ENCODE measurements at regions not wholly inside any gene's neighbourhood (a gene's known extent, or its start where the extent isn't known, plus 50 kb on each side); places are given as distances from the start of the nearest gene placed in this dataset.

GRCh38 chr15:39332846-39333245, 248.0 kb upstream of the THBS1 start:
- no peak overlapping the region; a peak in 1 of 6 replicates for H3K27ac ChIP-seq
- H3K4me2 ChIP-seq = no peak overlapping the region
- WGBS (ENCODE audit: missing lambda C conversion rate) = 73% methylated on average over 5 of the region's 5 CpGs
- no peaks in the 10 kb centered on the region for H3K4me1 ChIP-seq
- CTCF ChIA-PET = interaction anchor here (1.5 kb wide), 1 partner anchor 18 kb away, joined by 3 read pairs; no protein-coding TSS in a partner anchor
- no peak for TF ChIP-seq JUNB (IDR thresholded peaks at IDR 0.05)
- no peak for TF ChIP-seq NFE2L2 (conservative IDR thresholded peaks at IDR 0.05; ENCODE audit: low read length)
- no peak for TF ChIP-seq FOSL2 (IDR thresholded peaks at IDR 0.05)
- no peak for TF ChIP-seq FOSL2 (CRISPR knock-in tag; IDR thresholded peaks at IDR 0.05)
- TF ChIP-seq TFCP2L1 (CRISPR knock-in tag; IDR thresholded peaks at IDR 0.05) = no peak
- no peak for TF ChIP-seq NPAS2 (CRISPR knock-in tag; IDR thresholded peaks at IDR 0.05; ENCODE audit: borderline replicate concordance)
- TF ChIP-seq HOXB13 (CRISPR knock-in tag; IDR thresholded peaks at IDR 0.05; ENCODE audit: low read depth) = no peak
- TF ChIP-seq, protein P1, sequence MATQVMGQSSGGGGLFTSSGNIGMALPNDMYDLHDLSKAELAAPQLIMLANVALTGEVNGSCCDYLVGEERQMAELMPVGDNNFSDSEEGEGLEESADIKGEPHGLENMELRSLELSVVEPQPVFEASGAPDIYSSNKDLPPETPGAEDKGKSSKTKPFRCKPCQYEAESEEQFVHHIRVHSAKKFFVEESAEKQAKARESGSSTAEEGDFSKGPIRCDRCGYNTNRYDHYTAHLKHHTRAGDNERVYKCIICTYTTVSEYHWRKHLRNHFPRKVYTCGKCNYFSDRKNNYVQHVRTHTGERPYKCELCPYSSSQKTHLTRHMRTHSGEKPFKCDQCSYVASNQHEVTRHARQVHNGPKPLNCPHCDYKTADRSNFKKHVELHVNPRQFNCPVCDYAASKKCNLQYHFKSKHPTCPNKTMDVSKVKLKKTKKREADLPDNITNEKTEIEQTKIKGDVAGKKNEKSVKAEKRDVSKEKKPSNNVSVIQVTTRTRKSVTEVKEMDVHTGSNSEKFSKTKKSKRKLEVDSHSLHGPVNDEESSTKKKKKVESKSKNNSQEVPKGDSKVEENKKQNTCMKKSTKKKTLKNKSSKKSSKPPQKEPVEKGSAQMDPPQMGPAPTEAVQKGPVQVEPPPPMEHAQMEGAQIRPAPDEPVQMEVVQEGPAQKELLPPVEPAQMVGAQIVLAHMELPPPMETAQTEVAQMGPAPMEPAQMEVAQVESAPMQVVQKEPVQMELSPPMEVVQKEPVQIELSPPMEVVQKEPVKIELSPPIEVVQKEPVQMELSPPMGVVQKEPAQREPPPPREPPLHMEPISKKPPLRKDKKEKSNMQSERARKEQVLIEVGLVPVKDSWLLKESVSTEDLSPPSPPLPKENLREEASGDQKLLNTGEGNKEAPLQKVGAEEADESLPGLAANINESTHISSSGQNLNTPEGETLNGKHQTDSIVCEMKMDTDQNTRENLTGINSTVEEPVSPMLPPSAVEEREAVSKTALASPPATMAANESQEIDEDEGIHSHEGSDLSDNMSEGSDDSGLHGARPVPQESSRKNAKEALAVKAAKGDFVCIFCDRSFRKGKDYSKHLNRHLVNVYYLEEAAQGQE (IDR thresholded peaks at IDR 0.05) = no peak
- TF ChIP-seq NR3C1 (IDR thresholded peaks at IDR 0.05) = no peak
- no peak for TF ChIP-seq MAFK (IDR thresholded peaks at IDR 0.05; ENCODE audit: partially characterized antibody)
- TF ChIP-seq CBX8 (IDR thresholded peaks at IDR 0.05) = no peak
- TF ChIP-seq, protein P2, sequence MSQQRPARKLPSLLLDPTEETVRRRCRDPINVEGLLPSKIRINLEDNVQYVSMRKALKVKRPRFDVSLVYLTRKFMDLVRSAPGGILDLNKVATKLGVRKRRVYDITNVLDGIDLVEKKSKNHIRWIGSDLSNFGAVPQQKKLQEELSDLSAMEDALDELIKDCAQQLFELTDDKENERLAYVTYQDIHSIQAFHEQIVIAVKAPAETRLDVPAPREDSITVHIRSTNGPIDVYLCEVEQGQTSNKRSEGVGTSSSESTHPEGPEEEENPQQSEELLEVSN (IDR thresholded peaks at IDR 0.05; ENCODE audit: borderline replicate concordance, low read depth) = no peak
- no peak for TF ChIP-seq ATOH8 (CRISPR knock-in tag; IDR thresholded peaks at IDR 0.05; ENCODE audit: low read depth)
- no peak for TF ChIP-seq RCOR1 (IDR thresholded peaks at IDR 0.05; ENCODE audit: low read depth, low read length)
- no peak for TF ChIP-seq SREBF2 (IDR thresholded peaks at IDR 0.05)
- no peak for TF ChIP-seq HOXA7 (CRISPR knock-in tag; IDR thresholded peaks at IDR 0.05)
- no peak for TF ChIP-seq RFX5 (IDR thresholded peaks at IDR 0.05)
- no peak for TF ChIP-seq USF2 (IDR thresholded peaks at IDR 0.05)
- no peak for TF ChIP-seq EHMT2 (IDR thresholded peaks at IDR 0.05; ENCODE audit: low read depth)
- TF ChIP-seq MAX (IDR thresholded peaks at IDR 0.05) = no peak
- no peak for TF ChIP-seq KDM5A (IDR thresholded peaks at IDR 0.05)
- no peak for FAIRE-seq
- H3K4me3 ChIP-seq = no peak overlapping the region
- ATAC-seq = no peak
- DNase-seq (ENCODE audit: low read depth in 1 of 2, low spot score in 1 of 2) = no peak
- no peaks in the 10 kb centered on the region for H3K9me3 ChIP-seq
- POLR2A ChIA-PET = no interaction called here

DNA sequence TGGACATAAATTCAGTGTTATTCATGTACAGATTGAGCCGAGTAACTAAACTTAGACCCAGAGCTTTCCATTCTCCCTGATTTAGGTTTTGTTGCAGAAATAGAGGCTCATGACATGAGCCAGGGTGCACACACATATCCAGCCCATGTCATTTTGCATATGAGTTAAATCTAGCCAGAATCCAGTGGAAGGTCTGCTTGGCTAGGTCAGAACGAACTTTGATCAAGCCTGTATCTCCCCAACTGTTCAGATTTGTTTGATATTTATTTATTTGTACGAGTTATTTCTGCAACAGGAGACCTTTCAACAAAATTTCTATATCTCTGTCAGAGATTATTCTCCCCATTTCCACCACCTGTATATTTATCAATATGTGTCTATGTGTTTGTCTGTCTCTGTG, 247.5 kb upstream of the THBS1 start:
- Histone ChIP-seq H3K4me2 (no peak overlapping the region), H3K4me1 (no peaks in the 10 kb centered on the region; the same call in 2 of the 3 replicates), H3K9me3 (no peaks in the 10 kb centered on the region), H3K27ac (no peak overlapping the region; a peak in 1 of 6 replicates), H3K4me3 (no peak overlapping the region)
- FAIRE-seq (no peak), ATAC-seq (no peak), DNase-seq (ENCODE audit: low read depth in 1 of 2, low spot score in 1 of 2) (no peak)
- 74% methylated on average over 3 of the region's 3 CpGs for WGBS (ENCODE audit: missing lambda C conversion rate)
- POLR2A ChIA-PET = no interaction called here
- TF ChIP-seq ZNF302 (CRISPR knock-in tag; IDR thresholded peaks at IDR 0.05) = no peak
- no peak for TF ChIP-seq HEYL (CRISPR knock-in tag; IDR thresholded peaks at IDR 0.05)
- TF ChIP-seq KDM5A (IDR thresholded peaks at IDR 0.05) = no peak
- no peak for TF ChIP-seq NR3C1 (IDR thresholded peaks at IDR 0.05)
- no peak for TF ChIP-seq TFCP2L1 (CRISPR knock-in tag; IDR thresholded peaks at IDR 0.05)
- no peak for TF ChIP-seq SREBF2 (IDR thresholded peaks at IDR 0.05)
- TF ChIP-seq MAZ (IDR thresholded peaks at IDR 0.05; ENCODE audit: borderline replicate concordance, low read depth, low read length) = no peak
- TF ChIP-seq CHD4 (IDR thresholded peaks at IDR 0.05; ENCODE audit: borderline replicate concordance) = no peak
- no peak for TF ChIP-seq HOXB5 (CRISPR knock-in tag; IDR thresholded peaks at IDR 0.05)
- CTCF ChIA-PET = no interaction called here

Data from A549 (cell line).